Cardiac septum (tissue), 1 donor: ENCODE measurements at regions not wholly inside any gene's neighbourhood (a gene's known extent, or its start where the extent isn't known, plus 50 kb on each side); places are given as distances from the start of the nearest gene placed in this dataset.
"Not testable (repeated sequence)": the region's sequence is repeated elsewhere in the genome, so short reads cannot be mapped to it uniquely, and the experiment has no call there.

Source experiments
- DNase-seq: peaks from one replicate; pipeline ENCODE4 v3.0.0-alpha.2; 2020; ENCODE audit warnings: low spot score
- intact Hi-C: fragments of 100-400 bp; cut with DNase I; formaldehyde crosslinking; loops from one replicate; pipeline ENCODE4 v1.14.0; 2022
- donor health status: DM: no; HTN: no; CAD: no.

DNA sequence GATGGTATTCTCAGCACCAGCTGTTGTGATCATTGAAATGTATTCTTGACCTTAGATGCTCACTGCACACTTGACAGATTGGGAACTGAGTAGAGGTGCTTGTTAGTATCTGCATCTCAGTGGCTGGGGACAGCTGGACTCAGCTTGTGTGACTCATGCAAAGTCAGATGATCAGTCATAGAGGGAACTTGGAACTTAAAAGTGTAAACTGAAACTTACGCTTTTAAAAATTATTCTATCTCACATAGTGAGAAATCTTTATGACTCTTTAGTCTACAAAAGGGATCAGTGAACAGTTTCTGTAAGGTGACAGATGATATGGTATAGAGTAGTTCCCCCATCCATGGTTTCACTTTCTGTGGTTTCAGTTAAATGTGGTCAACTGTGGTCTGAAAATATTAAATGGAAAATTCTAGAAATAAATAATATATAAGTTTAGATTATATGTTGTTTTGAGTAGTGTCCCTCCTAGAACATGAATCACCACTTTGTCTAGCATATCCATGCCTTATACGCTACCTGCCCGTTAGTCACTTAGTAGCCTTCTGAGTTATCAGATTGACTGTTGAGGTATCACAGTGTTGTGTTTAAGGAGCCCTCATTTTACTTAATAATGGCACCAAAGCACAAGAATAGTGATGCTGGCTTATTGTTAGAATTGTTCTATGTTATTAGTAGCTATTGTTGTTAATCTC lies 135.6 kb upstream of the ZNF658 start:
- intact Hi-C loops, DNase-seq: not testable (repeated sequence)

GRCh38 chr9:66765531-66765930 lies 135.0 kb upstream of the ZNF658 start:
- intact Hi-C loops, DNase-seq: not testable (repeated sequence)

- DNase-seq, intact Hi-C loops: not testable (repeated sequence)
These were observed 129.0 kb upstream of the ZNF658 start for GRCh38 chr9:66771504-66771903.

GRCh38 chr9:66774618-66775017 lies 125.9 kb upstream of the ZNF658 start:
- DNase-seq, intact Hi-C loops: not testable (repeated sequence)

- not testable (repeated sequence) for DNase-seq
These were observed 120.4 kb upstream of the ZNF658 start for GRCh38 chr9:66779944-66780661.

DNA sequence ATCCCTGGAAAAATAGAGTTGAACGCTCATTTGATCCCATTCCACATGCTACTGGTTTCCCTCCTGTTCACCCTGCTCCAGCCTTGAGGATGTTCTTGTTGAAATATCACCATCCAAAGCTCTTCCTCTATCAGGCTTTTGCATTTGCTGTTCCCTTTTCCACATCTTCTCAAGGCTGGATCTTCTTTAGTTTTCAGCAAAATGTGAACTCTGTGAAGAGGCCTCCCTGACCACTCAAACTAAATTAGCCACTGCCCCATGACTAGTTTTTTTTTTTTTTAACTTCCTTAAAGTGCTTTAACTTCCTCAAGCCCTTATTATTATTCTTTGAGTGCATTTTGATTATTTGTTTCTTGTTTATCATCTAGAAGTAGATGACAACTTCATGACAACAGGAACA lies 119.3 kb upstream of the ZNF658 start:
- DNase-seq, intact Hi-C loops: not testable (repeated sequence)

More at GRCh38 chr9:66779944-66780661, 120.4 kb upstream of the ZNF658 start:
- intact Hi-C loops: not testable (repeated sequence)

GRCh38 chr9:66782010-66782409 lies 118.5 kb upstream of the ZNF658 start:
- intact Hi-C loops, DNase-seq: not testable (repeated sequence)

DNA sequence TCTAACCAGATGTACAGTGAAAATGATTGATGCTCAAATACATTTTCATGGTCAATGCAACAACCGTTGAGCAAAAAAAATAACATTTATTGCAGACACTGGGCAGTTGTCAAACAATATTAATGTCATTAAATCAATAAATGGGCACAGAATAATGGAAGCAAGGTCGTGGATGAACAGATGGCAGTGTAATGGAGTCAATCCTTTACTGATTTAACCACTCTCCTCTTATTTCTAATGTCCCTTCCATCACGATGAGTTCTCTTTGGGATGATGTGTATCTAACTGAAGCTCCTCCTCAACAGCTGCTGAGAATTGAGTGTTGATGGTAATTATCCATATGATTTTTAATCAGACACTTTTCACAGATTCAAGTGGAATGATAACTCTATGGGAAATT lies 114.9 kb upstream of the ZNF658 start:
- intact Hi-C loops, DNase-seq: not testable (repeated sequence)

DNA sequence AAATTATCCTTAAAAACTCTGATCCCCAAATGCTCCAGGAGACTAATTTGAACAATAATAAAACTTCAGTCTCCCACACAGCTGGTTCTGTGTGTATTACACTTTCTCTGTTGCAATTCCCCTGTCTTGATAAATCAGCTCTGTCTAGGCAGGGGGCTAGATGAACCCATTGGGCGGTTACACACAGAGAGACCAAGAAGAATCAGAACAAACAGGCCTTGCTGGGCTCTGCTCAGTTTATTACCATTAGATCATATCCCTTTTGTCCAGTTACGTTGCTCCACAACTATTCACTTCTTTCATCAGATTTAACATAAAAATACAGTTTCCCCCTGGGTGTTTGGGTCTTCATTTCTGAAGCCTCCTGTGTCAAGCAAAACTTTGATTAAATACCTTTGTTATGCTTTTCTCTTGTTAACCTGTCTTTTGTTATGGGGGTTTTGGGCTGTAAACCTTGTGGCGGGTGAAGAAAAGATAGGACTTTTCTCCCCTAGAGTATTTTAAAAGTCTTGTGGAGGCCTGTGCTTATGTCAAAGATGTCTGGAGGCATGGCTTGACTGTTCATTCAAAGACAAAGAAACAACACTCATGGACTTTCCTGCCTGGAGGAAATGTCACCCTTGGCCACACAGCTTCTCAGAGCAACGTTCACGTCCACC lies 109.3 kb upstream of the ZNF658 start:
- DNase-seq, intact Hi-C loops: not testable (repeated sequence)

GRCh38 chr9:66794769-66795168 lies 105.8 kb upstream of the ZNF658 start:
- intact Hi-C loops: not testable (repeated sequence)

GRCh38 chr9:66795723-66796503 lies 104.6 kb upstream of the ZNF658 start:
- intact Hi-C loops, DNase-seq: not testable (repeated sequence)

More at GRCh38 chr9:66794769-66795168, 105.8 kb upstream of the ZNF658 start:
- not testable (repeated sequence) for DNase-seq

- intact Hi-C loops, DNase-seq: not testable (repeated sequence)
These were observed 102.5 kb upstream of the ZNF658 start for GRCh38 chr9:66797905-66798616.

GRCh38 chr9:66803619-66804018 lies 96.9 kb upstream of the ZNF658 start:
- DNase-seq, intact Hi-C loops: not testable (repeated sequence)

GRCh38 chr9:66810247-66810646 lies 90.3 kb upstream of the ZNF658 start:
- intact Hi-C loops, DNase-seq: not testable (repeated sequence)

DNA sequence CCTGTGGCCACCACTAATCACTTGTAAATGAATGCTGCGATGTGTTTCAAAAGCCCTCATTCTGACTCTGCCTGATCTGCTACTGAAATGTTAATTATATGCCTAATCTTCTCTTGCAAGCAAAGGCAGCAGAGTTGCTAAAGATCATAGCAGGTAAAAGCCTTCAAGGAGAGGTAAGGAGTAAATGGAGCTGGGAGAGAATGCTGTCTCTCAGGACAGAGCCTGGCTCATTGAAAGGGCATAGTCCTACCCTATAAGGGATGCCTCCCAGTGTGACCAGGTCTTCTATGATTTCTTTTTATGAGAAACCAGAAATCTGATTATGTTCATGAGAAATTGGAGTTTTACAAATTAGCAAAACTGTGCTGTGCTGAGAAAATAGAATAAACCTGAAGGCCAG lies 88.2 kb upstream of the ZNF658 start:
- intact Hi-C loops, DNase-seq: not testable (repeated sequence)

- intact Hi-C loops, DNase-seq: not testable (repeated sequence)
These were observed 87.6 kb upstream of the ZNF658 start for GRCh38 chr9:66812967-66813366.

GRCh38 chr9:66814038-66814437 lies 86.5 kb upstream of the ZNF658 start:
- DNase-seq, intact Hi-C loops: not testable (repeated sequence)

DNA sequence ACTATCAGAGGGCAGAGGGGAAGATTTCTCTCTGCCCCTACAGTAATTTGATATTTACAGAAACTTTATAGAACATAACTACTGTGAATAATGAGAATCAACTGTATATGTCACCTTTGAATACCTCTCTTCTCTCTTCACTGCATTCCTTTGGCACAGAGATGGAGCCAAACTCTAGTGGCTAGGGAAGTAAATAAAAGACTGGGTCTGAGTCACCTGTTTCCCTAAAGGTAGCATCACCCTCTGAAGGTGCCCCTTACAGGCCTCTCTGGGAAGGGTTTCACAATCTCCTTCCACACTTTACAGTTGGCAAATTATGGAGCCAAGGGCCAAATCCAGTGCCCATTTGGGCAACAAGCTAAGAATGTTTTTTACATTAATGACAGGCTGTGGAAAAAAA lies 81.0 kb upstream of the ZNF658 start:
- DNase-seq, intact Hi-C loops: not testable (repeated sequence)
